Osteoblast (primary cell): ENCODE measurements at regions not wholly inside any gene's neighbourhood (a gene's known extent, or its start where the extent isn't known, plus 50 kb on each side); places are given as distances from the start of the nearest gene placed in this dataset.
"Not testable (repeated sequence)": the region's sequence is repeated elsewhere in the genome, so short reads cannot be mapped to it uniquely, and the experiment has no call there.

Source experiments
- DNase-seq: peaks from one replicate; pipeline ENCODE4 v3.0.0; 2011; ENCODE audit warnings: low spot score, mixed read lengths; ENCODE audit not compliant: insufficient read length; ENCODE audit errors: missing footprints
- H2AFZ ChIP-seq: 2 replicates; pipeline ENCODE4 v1.6.0; 2011; ENCODE audit warnings: mild to moderate bottlenecking, low read length
- H3K27ac ChIP-seq: 2 replicates; pipeline ENCODE4 v1.5.1; 2011; ENCODE audit warnings: mild to moderate bottlenecking, low read depth, low read length, moderate library complexity
- H3K27me3 ChIP-seq: 2 replicates; pipeline ENCODE4 v1.6.0; 2012; ENCODE audit warnings: mild to moderate bottlenecking, control low read depth, inconsistent platforms, low read length, moderate library complexity; ENCODE audit not compliant: insufficient read depth
- H3K36me3 ChIP-seq: 2 replicates; pipeline ENCODE4 v1.5.1; 2011; ENCODE audit warnings: mild to moderate bottlenecking, low read length, control low read depth, moderate library complexity; ENCODE audit not compliant: insufficient read depth
- H3K4me1 ChIP-seq: 2 replicates; pipeline ENCODE4 v1.5.1; 2011; ENCODE audit warnings: mild to moderate bottlenecking, low read length, control low read depth, moderate library complexity; ENCODE audit not compliant: insufficient read depth
- H3K4me2 ChIP-seq: 2 replicates; pipeline ENCODE4 v1.6.0; 2011; ENCODE audit warnings: mild to moderate bottlenecking, low read length; ENCODE audit not compliant: insufficient read depth
- H3K4me3 ChIP-seq: fragments of 200-600 bp; sonication (generic); 3 replicates; pipeline ENCODE4 v1.5.1; 2012; ENCODE audit warnings: mild to moderate bottlenecking, low read length, inconsistent platforms; ENCODE audit not compliant: insufficient read depth
- H3K79me2 ChIP-seq: 2 replicates; pipeline ENCODE4 v1.6.0; 2012; ENCODE audit warnings: mild to moderate bottlenecking, low read length, control low read depth, inconsistent platforms; ENCODE audit not compliant: insufficient read depth
- H3K9me3 ChIP-seq: 2 replicates; pipeline ENCODE4 v1.5.1; 2011; ENCODE audit warnings: low read depth, low read length, control low read depth
- H4K20me1 ChIP-seq: 2 replicates; pipeline ENCODE4 v1.6.0; 2012; ENCODE audit warnings: mild to moderate bottlenecking, low read length, control low read depth; ENCODE audit not compliant: insufficient read depth
- TF ChIP-seq, protein P1 (sequence below): IDR thresholded peaks from 2 replicates; pipeline ENCODE4 v1.5.1; 2011; ENCODE audit warnings: mild to moderate bottlenecking, low read depth, low read length, moderate library complexity; ENCODE audit errors: extremely low read depth

DNA sequence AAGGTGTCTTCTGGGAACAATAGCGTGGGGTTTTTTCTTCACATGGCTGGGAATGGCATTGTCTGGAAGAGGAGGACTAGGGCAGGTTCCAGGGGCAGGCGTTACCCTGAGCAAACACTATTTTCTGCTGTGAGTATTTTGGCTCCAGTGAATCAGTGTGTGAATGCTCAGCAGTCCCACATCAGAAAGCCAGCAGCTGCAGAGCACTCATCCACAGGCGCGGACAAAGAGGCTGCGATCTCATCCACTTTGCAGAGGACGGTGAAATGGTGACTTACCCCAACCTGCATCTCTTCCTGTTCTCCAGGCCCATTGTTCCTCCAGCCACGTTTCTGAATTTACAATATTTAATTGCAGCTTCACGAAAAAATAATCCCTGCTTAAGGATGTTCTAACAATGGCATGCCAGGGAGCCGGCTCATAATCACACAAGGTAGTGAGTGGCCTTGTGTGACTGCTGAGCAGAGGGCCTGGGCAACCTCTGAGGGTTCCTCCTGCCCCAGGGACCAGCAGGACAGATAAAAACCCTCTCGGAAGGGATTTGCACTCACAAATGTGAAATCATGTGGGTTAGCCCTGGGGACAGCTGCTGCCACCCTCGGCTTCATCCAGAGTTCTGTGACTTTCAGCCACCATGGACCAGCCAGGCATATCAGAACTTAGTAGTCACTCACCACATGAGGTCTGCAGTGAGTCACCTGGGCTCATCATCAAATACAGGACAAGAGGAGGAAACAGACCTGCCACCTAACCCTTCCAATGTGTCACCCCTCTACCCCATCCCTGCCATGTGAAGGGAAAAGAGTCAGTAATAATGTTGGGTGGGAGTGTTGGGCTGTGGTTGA is 65.0 kb upstream of the EN2 start:
- H3K79me2 ChIP-seq: no peaks in the 10 kb centered on the region
- H3K4me1 ChIP-seq: no peaks in the 10 kb centered on the region
- no peaks in the 10 kb centered on the region for H4K20me1 ChIP-seq
- no peak overlapping the region for H3K27ac ChIP-seq
- H3K27me3 ChIP-seq: peaks cover 10% of the 10 kb centered on the region
- no peaks in the 10 kb centered on the region for H3K9me3 ChIP-seq
- no peak overlapping the region for H2AFZ ChIP-seq
- H3K4me3 ChIP-seq: no peak overlapping the region
- H3K36me3 ChIP-seq: no peaks in the 10 kb centered on the region
- no peak for DNase-seq
- TF ChIP-seq, protein P1, sequence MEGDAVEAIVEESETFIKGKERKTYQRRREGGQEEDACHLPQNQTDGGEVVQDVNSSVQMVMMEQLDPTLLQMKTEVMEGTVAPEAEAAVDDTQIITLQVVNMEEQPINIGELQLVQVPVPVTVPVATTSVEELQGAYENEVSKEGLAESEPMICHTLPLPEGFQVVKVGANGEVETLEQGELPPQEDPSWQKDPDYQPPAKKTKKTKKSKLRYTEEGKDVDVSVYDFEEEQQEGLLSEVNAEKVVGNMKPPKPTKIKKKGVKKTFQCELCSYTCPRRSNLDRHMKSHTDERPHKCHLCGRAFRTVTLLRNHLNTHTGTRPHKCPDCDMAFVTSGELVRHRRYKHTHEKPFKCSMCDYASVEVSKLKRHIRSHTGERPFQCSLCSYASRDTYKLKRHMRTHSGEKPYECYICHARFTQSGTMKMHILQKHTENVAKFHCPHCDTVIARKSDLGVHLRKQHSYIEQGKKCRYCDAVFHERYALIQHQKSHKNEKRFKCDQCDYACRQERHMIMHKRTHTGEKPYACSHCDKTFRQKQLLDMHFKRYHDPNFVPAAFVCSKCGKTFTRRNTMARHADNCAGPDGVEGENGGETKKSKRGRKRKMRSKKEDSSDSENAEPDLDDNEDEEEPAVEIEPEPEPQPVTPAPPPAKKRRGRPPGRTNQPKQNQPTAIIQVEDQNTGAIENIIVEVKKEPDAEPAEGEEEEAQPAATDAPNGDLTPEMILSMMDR: no peak
- H3K4me2 ChIP-seq: no peak overlapping the region

DNA sequence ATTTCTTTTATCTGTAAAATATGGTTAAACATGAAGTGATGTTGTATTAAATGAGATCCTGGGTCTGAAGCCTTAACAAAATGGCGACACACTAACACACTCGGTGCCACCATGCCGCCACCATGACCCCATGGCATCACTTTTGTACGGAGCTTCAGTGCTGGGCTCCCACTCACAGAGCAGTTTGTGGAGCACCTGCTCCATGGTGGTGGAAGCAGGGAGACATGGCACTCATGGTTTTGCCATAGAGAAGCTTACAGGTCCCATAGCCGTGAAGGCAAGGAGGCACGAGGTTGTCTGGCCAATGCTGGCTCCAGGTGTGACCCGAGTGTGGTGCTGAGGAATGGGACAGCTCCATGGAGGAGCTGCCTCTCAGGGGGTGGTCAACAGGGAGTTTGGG is 63.5 kb upstream of the EN2 start:
- no peak overlapping the region for H3K4me2 ChIP-seq
- TF ChIP-seq, protein P1: no peak
- H3K27ac ChIP-seq: no peak overlapping the region
- no peaks in the 10 kb centered on the region for H3K9me3 ChIP-seq
- peaks cover 6% of the 10 kb centered on the region for H3K27me3 ChIP-seq
- H3K36me3 ChIP-seq: no peaks in the 10 kb centered on the region
- no peaks in the 10 kb centered on the region for H3K4me1 ChIP-seq
- no peak overlapping the region for H2AFZ ChIP-seq
- no peak overlapping the region for H3K4me3 ChIP-seq
- H4K20me1 ChIP-seq: no peaks in the 10 kb centered on the region
- DNase-seq: no peak
- H3K79me2 ChIP-seq: no peaks in the 10 kb centered on the region

- Histone ChIP-seq H4K20me1 (no peaks in the 10 kb centered on the region), H3K4me3 (no peak overlapping the region), H3K4me1 (no peaks in the 10 kb centered on the region), H3K36me3 (no peaks in the 10 kb centered on the region), H3K27ac (no peak overlapping the region), H3K27me3 (peaks cover 6% of the 10 kb centered on the region), H3K79me2 (no peaks in the 10 kb centered on the region), H3K4me2 (no peak overlapping the region), H2AFZ (no peak overlapping the region), H3K9me3 (no peaks in the 10 kb centered on the region)
- DNase-seq: no peak
- TF ChIP-seq, protein P1: no peak
These were observed 62.6 kb upstream of the EN2 start for GRCh38 chr7:155395176-155395797.

- TF ChIP-seq, protein P1: no peak
- H3K9me3 ChIP-seq: no peaks in the 10 kb centered on the region
- no peaks in the 10 kb centered on the region for H3K36me3 ChIP-seq
- no peaks in the 10 kb centered on the region for H3K4me1 ChIP-seq
- no peaks in the 10 kb centered on the region for H3K79me2 ChIP-seq
- no peak overlapping the region for H2AFZ ChIP-seq
- H4K20me1 ChIP-seq: no peaks in the 10 kb centered on the region
- H3K27me3 ChIP-seq: peaks cover 6% of the 10 kb centered on the region
- no peak for DNase-seq
- H3K27ac ChIP-seq: no peak overlapping the region
- no peak overlapping the region for H3K4me2 ChIP-seq
- no peak overlapping the region for H3K4me3 ChIP-seq
These were observed 61.3 kb upstream of the EN2 start for GRCh38 chr7:155396661-155397060.

GRCh38 chr7:155397758-155398714 is 59.9 kb upstream of the EN2 start:
- not testable (repeated sequence) for H4K20me1 ChIP-seq, H3K36me3 ChIP-seq, H3K79me2 ChIP-seq, DNase-seq, H3K27me3 ChIP-seq, H3K27ac ChIP-seq, H3K4me3 ChIP-seq, H3K4me1 ChIP-seq, H3K4me2 ChIP-seq, H3K9me3 ChIP-seq, H2AFZ ChIP-seq
